Pancreas (tissue), 10 donors: ENCODE measurements at regions not wholly inside any gene's neighbourhood (a gene's known extent, or its start where the extent isn't known, plus 50 kb on each side); places are given as distances from the start of the nearest gene placed in this dataset.

Experiments
- ATAC-seq, 4 donors: fragments of 200-7000 bp; cut with Tn5 transposase; one replicate each; pipeline versions ENCODE4 v1.8.0 to v1.9.1; 2020; ENCODE audit warnings: mild to moderate bottlenecking in 4 of 4, moderate library complexity in 4 of 4
- DNase-seq, 6 donors: peaks; one replicate each; pipeline ENCODE4 v3.0.0-alpha.2; 2020
- FAIRE-seq: peaks from 2 replicates; lab custom pipeline; 2012; peaks lifted over from hg19 to GRCh38; lab: Jason Lieb, UNC
- H3K27ac ChIP-seq, 4 donors: fragments of 200-600 bp; sonication (generic); 1 replicate in 3 of 4; 2 replicates in 1 of 4; pipeline versions ENCODE4 v1.5.0 to v1.8.0; 2020
- H3K27me3 ChIP-seq, 4 donors: fragments of 200-600 bp; one replicate each; pipeline ENCODE4 v1.8.0; 2021
- H3K36me3 ChIP-seq, 3 donors: fragments of 200-600 bp; sonication (generic) in 1 of 3; one replicate each; pipeline versions ENCODE4 v1.5.0 to v1.8.0; 2020 to 2021
- H3K4me1 ChIP-seq, 3 donors: fragments of 200-600 bp; one replicate each; pipeline ENCODE4 v1.8.0; 2021
- H3K4me3 ChIP-seq, 4 donors: fragments of 200-600 bp; sonication (generic) in 2 of 4; one replicate each; pipeline versions ENCODE4 v1.5.0 to v1.8.0; 2020 to 2021
- H3K9me3 ChIP-seq, 4 donors: fragments of 200-600 bp; one replicate each; pipeline ENCODE4 v1.8.0; 2021
- WGBS, 2 donors: extraction: QIAGEN DNeasy Blood & Tissue Kit; methylation state at CpG; one replicate each; pipeline ENCODE4 v1.1.7; 2013; 5-methylcytosine and 5-hydroxymethylcytosine counted together
- intact Hi-C, 3 donors: fragments of 100-400 bp; cut with DNase I; formaldehyde crosslinking; loops; one replicate each; pipeline versions ENCODE4 v1.11.1 to v1.14.2; 2022
- TF ChIP-seq, protein P1 (sequence below), 4 donors: fragments of 200-600 bp; sonication (generic) in 3 of 4; IDR thresholded peaks; one replicate each; pipeline versions ENCODE4 v1.5.0 to v1.8.0; 2021; ENCODE audit warnings: antibody characterized with exemption in 4 of 4
- donor health status: healthy with polysubstance abuse.
- donor health status: DM: no; HTN: no; CAD: no; lungs with moderate emphysema.
- donor health status: DM: no; HTN: no; CAD: no.
- donor health status: control.
- donor health status: control.
- donor health status: Bipolar disorder and iron deficiency.
- donor health status: DM: yes; HTN: yes; CAD: no.
- donor health status: DM: no; HTN: no; CAD: no.
- donor health status: DM: no; HTN: no; CAD: no.
- donor health status: DM: yes; HTN: yes; CAD: no.

DNA sequence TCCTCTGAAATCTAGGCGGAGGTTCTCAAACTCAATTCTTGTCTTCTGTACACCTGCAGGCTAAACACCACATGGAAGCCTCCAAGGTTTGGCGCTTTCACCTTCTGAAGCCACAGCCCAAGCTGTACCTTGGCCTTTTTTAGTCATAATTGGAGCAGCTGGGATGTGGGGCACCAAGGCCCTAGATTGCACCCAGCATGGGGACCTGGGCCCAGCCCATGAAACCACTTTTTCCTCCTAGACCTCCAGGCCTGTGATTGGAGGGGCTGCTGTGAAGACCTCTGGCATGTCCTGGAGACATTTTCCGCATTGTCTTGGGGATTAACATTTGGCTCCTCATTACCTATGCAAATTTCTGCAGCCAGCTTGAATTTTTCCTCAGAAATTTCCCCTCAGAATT lies 181.0 kb downstream of the TYW3 start:
- intact Hi-C loops = no loop called here
- no peak overlapping the region for H3K4me3 ChIP-seq

GRCh38 chr1:74933500-74933899 lies 200.5 kb downstream of the TYW3 start:
- ATAC-seq (no peak), FAIRE-seq (no peak), DNase-seq (no peak)
- Histone ChIP-seq H3K4me1 (no peaks in the 10 kb centered on the region), H3K27me3 (no peaks in the 10 kb centered on the region), H3K4me3 (no peak overlapping the region), H3K36me3 (no peaks in the 10 kb centered on the region), H3K27ac (no peak overlapping the region), H3K9me3 (no peaks in the 10 kb centered on the region)
- TF ChIP-seq, protein P1, sequence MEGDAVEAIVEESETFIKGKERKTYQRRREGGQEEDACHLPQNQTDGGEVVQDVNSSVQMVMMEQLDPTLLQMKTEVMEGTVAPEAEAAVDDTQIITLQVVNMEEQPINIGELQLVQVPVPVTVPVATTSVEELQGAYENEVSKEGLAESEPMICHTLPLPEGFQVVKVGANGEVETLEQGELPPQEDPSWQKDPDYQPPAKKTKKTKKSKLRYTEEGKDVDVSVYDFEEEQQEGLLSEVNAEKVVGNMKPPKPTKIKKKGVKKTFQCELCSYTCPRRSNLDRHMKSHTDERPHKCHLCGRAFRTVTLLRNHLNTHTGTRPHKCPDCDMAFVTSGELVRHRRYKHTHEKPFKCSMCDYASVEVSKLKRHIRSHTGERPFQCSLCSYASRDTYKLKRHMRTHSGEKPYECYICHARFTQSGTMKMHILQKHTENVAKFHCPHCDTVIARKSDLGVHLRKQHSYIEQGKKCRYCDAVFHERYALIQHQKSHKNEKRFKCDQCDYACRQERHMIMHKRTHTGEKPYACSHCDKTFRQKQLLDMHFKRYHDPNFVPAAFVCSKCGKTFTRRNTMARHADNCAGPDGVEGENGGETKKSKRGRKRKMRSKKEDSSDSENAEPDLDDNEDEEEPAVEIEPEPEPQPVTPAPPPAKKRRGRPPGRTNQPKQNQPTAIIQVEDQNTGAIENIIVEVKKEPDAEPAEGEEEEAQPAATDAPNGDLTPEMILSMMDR (IDR thresholded peaks at IDR 0.05) = no peak
- intact Hi-C loops = no loop called here
- WGBS, 2 donors = 29 to 49% methylated on average over 2 of the region's 2 CpGs

More for the DNA sequence above, 181.0 kb downstream of the TYW3 start:
- Histone ChIP-seq H3K27me3 (no peaks in the 10 kb centered on the region), H3K9me3 (no peaks in the 10 kb centered on the region), H3K36me3 (no peaks in the 10 kb centered on the region), H3K27ac (no peak overlapping the region), H3K4me1 (no peaks in the 10 kb centered on the region)
- TF ChIP-seq, protein P1 (IDR thresholded peaks at IDR 0.05) = no peak
- WGBS, 2 donors = 51 to 65% methylated on average over 3 of the region's 3 CpGs
- ATAC-seq (no peak), FAIRE-seq (no peak), DNase-seq (no peak)

- no peaks in the 10 kb centered on the region for H3K9me3 ChIP-seq
- TF ChIP-seq, protein P1 (IDR thresholded peaks at IDR 0.05) = no peak
- ATAC-seq = no peak
- no peaks in the 10 kb centered on the region for H3K27me3 ChIP-seq
- no peak for DNase-seq
- no peaks in the 10 kb centered on the region for H3K36me3 ChIP-seq
- H3K27ac ChIP-seq = no peak overlapping the region
- intact Hi-C loops = no loop called here
- WGBS, 2 donors = 68 to 76% methylated on average over 1 of the region's 1 CpG
- H3K4me1 ChIP-seq = no peaks in the 10 kb centered on the region
- H3K4me3 ChIP-seq = no peak overlapping the region
- no peak for FAIRE-seq
Observed at GRCh38 chr1:74935446-74935845, 198.7 kb upstream of the LHX8 start.

GRCh38 chr1:74937176-74937575 lies 197.0 kb upstream of the LHX8 start:
- FAIRE-seq = no peak
- TF ChIP-seq, protein P1 (IDR thresholded peaks at IDR 0.05) = no peak
- Histone ChIP-seq H3K9me3 (no peaks in the 10 kb centered on the region), H3K4me1 (no peaks in the 10 kb centered on the region), H3K27me3 (no peaks in the 10 kb centered on the region), H3K27ac (no peak overlapping the region), H3K4me3 (no peak overlapping the region), H3K36me3 (no peaks in the 10 kb centered on the region)
- no peak for ATAC-seq
- intact Hi-C loops = no loop called here
- WGBS, 2 donors = 21 to 35% methylated on average over 1 of the region's 1 CpG
- DNase-seq = no peak

DNA sequence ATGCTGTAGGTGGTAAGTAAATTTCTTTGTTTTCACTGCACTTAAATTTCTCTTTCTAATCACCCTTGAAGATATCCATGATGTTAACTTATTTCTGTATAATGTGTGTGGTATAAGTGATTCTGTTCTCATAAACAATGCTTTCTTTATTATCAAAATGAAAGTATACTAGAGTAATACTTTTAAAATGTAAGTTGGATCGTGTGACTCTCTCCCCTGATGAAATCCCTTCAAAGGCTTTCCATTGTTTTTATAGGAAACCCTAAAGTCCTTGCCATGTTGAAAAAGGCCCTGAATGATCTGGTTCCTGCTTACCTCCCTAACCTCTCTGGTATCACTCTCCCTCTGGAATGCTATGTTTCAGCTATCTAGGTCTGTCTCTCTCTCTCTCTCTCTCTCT lies 191.1 kb upstream of the LHX8 start:
- Histone ChIP-seq H3K4me3 (no peak overlapping the region), H3K4me1 (no peaks in the 10 kb centered on the region), H3K27ac (no peak overlapping the region), H3K9me3 (no peaks in the 10 kb centered on the region), H3K36me3 (no peaks in the 10 kb centered on the region), H3K27me3 (no peaks in the 10 kb centered on the region)
- intact Hi-C loops = no loop called here
- no peak for ATAC-seq
- WGBS, 2 donors = 47 to 75% methylated on average over 1 of the region's 1 CpG
- no peak for DNase-seq
- TF ChIP-seq, protein P1 (IDR thresholded peaks at IDR 0.05) = no peak
- no peak for FAIRE-seq
